ENCODE measurements at regions not wholly inside any gene's neighbourhood (a gene's known extent, or its start where the extent isn't known, plus 50 kb on each side); places are given as distances from the start of the nearest gene placed in this dataset.
"Not testable (repeated sequence)": the region's sequence is repeated elsewhere in the genome, so short reads cannot be mapped to it uniquely, and the experiment has no call there.

- Mint-ChIP-seq H3K27me3 (peaks cover 3% of the 10 kb centered on the region), H3K4me1 (ENCODE audit: low read depth) (no peaks in the 10 kb centered on the region), H3K36me3 (no peaks in the 10 kb centered on the region), H3K4me3 (no peak overlapping the region), H3K27ac (no peak overlapping the region), H3K9me3 (ENCODE audit: low read depth) (peaks cover 4% of the 10 kb centered on the region)
Observed at GRCh38 chr16:87100306-87101058, 216.7 kb downstream of the C16orf95 start.

- Mint-ChIP-seq H3K27me3 (peaks cover 1% of the 10 kb centered on the region), H3K9me3 (ENCODE audit: low read depth) (peaks cover 4% of the 10 kb centered on the region), H3K36me3 (no peaks in the 10 kb centered on the region), H3K27ac (no peak overlapping the region), H3K4me1 (ENCODE audit: low read depth) (no peaks in the 10 kb centered on the region), H3K4me3 (no peak overlapping the region)
Observed at GRCh38 chr16:87101903-87102302, 215.3 kb downstream of the C16orf95 start.

- Mint-ChIP-seq H3K36me3 (no peaks in the 10 kb centered on the region), H3K4me3 (no peak overlapping the region), H3K27me3 (peaks cover 2% of the 10 kb centered on the region), H3K27ac (no peak overlapping the region), H3K9me3 (ENCODE audit: low read depth) (peaks cover 4% of the 10 kb centered on the region), H3K4me1 (ENCODE audit: low read depth) (no peaks in the 10 kb centered on the region)
Observed at GRCh38 chr16:87107201-87107600, 210.0 kb downstream of the C16orf95 start.

- Mint-ChIP-seq H3K9me3 (ENCODE audit: low read depth) (peaks cover 4% of the 10 kb centered on the region), H3K4me1 (ENCODE audit: low read depth) (no peaks in the 10 kb centered on the region), H3K4me3 (no peak overlapping the region), H3K36me3 (no peaks in the 10 kb centered on the region), H3K27me3 (peaks cover 3% of the 10 kb centered on the region), H3K27ac (no peak overlapping the region)
Observed at GRCh38 chr16:87108278-87108677, 208.9 kb downstream of the C16orf95 start.

- peaks cover 3% of the 10 kb centered on the region for H3K27me3 Mint-ChIP-seq
- peaks cover 4% of the 10 kb centered on the region for H3K9me3 Mint-ChIP-seq (ENCODE audit: low read depth)
- no peaks in the 10 kb centered on the region for H3K4me1 Mint-ChIP-seq (ENCODE audit: low read depth)
- no peak overlapping the region for H3K27ac Mint-ChIP-seq
- no peak overlapping the region for H3K4me3 Mint-ChIP-seq
- no peaks in the 10 kb centered on the region for H3K36me3 Mint-ChIP-seq
Observed at GRCh38 chr16:87108941-87109340, 208.3 kb downstream of the C16orf95 start.

- Mint-ChIP-seq H3K36me3 (no peaks in the 10 kb centered on the region), H3K9me3 (ENCODE audit: low read depth) (no peaks in the 10 kb centered on the region), H3K27me3 (peaks cover 6% of the 10 kb centered on the region), H3K4me3 (no peak overlapping the region), H3K27ac (no peak overlapping the region), H3K4me1 (ENCODE audit: low read depth) (no peaks in the 10 kb centered on the region)
Observed at GRCh38 chr16:87114832-87115231, 202.4 kb downstream of the C16orf95 start.

GRCh38 chr16:87115646-87116045 is 201.5 kb downstream of the C16orf95 start:
- Mint-ChIP-seq H3K4me1 (ENCODE audit: low read depth) (no peaks in the 10 kb centered on the region), H3K27ac (no peak overlapping the region), H3K9me3 (ENCODE audit: low read depth) (no peaks in the 10 kb centered on the region), H3K36me3 (peaks cover 2% of the 10 kb centered on the region), H3K27me3 (peaks cover 11% of the 10 kb centered on the region), H3K4me3 (no peak overlapping the region)

- Mint-ChIP-seq H3K27me3 (peaks cover 11% of the 10 kb centered on the region), H3K27ac (no peak overlapping the region)
Observed at GRCh38 chr16:87117936-87118335, 199.3 kb downstream of the C16orf95 start.

GRCh38 chr16:87119168-87119567 is 198.0 kb downstream of the C16orf95 start:
- Mint-ChIP-seq H3K4me1 (ENCODE audit: low read depth) (no peaks in the 10 kb centered on the region), H3K27me3 (peaks cover 11% of the 10 kb centered on the region), H3K4me3 (no peak overlapping the region), H3K27ac (no peak overlapping the region), H3K9me3 (ENCODE audit: low read depth) (no peaks in the 10 kb centered on the region), H3K36me3 (peaks cover 2% of the 10 kb centered on the region)

More at GRCh38 chr16:87117936-87118335, 199.3 kb downstream of the C16orf95 start:
- Mint-ChIP-seq H3K4me1 (ENCODE audit: low read depth) (no peaks in the 10 kb centered on the region), H3K36me3 (peaks cover 2% of the 10 kb centered on the region), H3K4me3 (no peak overlapping the region), H3K9me3 (ENCODE audit: low read depth) (no peaks in the 10 kb centered on the region)

GRCh38 chr16:87119748-87120147 is 197.4 kb downstream of the C16orf95 start:
- Mint-ChIP-seq H3K27me3 (peaks cover 11% of the 10 kb centered on the region), H3K27ac (no peak overlapping the region), H3K9me3 (ENCODE audit: low read depth) (no peaks in the 10 kb centered on the region), H3K36me3 (peaks cover 2% of the 10 kb centered on the region), H3K4me3 (no peak overlapping the region), H3K4me1 (ENCODE audit: low read depth) (no peaks in the 10 kb centered on the region)

- H3K27ac Mint-ChIP-seq: no peak overlapping the region
- peaks cover 2% of the 10 kb centered on the region for H3K36me3 Mint-ChIP-seq
- H3K9me3 Mint-ChIP-seq (ENCODE audit: low read depth): no peaks in the 10 kb centered on the region
- H3K4me1 Mint-ChIP-seq (ENCODE audit: low read depth): no peaks in the 10 kb centered on the region
- H3K27me3 Mint-ChIP-seq: peaks cover 11% of the 10 kb centered on the region
- H3K4me3 Mint-ChIP-seq: no peak overlapping the region
Observed at GRCh38 chr16:87121816-87122215, 195.4 kb downstream of the C16orf95 start.

GRCh38 chr16:87123356-87124001 is 193.7 kb downstream of the C16orf95 start:
- no peak overlapping the region for H3K27ac Mint-ChIP-seq

GRCh38 chr16:87124405-87124804 is 192.8 kb downstream of the C16orf95 start:
- not testable (repeated sequence) for H3K4me1 Mint-ChIP-seq (ENCODE audit: low read depth); H3K4me3 Mint-ChIP-seq; H3K27ac Mint-ChIP-seq; H3K9me3 Mint-ChIP-seq (ENCODE audit: low read depth); H3K36me3 Mint-ChIP-seq; H3K27me3 Mint-ChIP-seq

More at GRCh38 chr16:87123356-87124001, 193.7 kb downstream of the C16orf95 start:
- Mint-ChIP-seq H3K36me3 (peaks cover 2% of the 10 kb centered on the region), H3K4me3 (no peak overlapping the region), H3K27me3 (peaks cover 11% of the 10 kb centered on the region), H3K9me3 (ENCODE audit: low read depth) (no peaks in the 10 kb centered on the region), H3K4me1 (ENCODE audit: low read depth) (no peaks in the 10 kb centered on the region)

- H3K36me3 Mint-ChIP-seq: peaks cover 2% of the 10 kb centered on the region
- peaks cover 3% of the 10 kb centered on the region for H3K27me3 Mint-ChIP-seq
- H3K27ac Mint-ChIP-seq: no peak overlapping the region
- H3K9me3 Mint-ChIP-seq (ENCODE audit: low read depth): peaks cover 6% of the 10 kb centered on the region
- no peaks in the 10 kb centered on the region for H3K4me1 Mint-ChIP-seq (ENCODE audit: low read depth)
- no peak overlapping the region for H3K4me3 Mint-ChIP-seq
Observed at GRCh38 chr16:87125206-87126155, 191.7 kb downstream of the C16orf95 start.
